GM12872 (cell line): ENCODE measurements at regions not wholly inside any gene's neighbourhood (a gene's known extent, or its start where the extent isn't known, plus 50 kb on each side); places are given as distances from the start of the nearest gene placed in this dataset.

Experiments
- TF ChIP-seq, protein P1 (sequence below): IDR thresholded peaks from 3 replicates; pipeline ENCODE4 v1.5.1; 2011; ENCODE audit warnings: low read depth, mild to moderate bottlenecking, low read length, moderate library complexity; ENCODE audit not compliant: insufficient read depth

DNA sequence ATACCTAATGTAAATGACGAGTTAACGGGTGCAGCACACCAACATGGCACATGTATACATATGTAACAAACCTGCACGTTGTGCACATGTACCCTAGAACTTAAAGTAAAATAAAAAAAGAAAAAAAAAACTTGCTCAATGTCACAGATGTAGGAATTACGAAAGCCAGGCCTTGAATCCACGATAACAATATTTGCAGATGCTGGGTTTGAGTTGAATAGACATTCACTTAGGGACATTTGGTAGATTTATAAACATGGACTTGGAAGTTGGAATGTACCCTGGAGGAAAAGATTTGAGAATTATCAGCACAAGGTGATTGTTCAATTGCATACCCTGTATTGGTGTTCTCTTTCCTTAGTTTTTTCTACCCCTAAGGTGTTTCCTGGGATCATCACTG lies 260.2 kb upstream of the PEX5L start:
- TF ChIP-seq, protein P1, sequence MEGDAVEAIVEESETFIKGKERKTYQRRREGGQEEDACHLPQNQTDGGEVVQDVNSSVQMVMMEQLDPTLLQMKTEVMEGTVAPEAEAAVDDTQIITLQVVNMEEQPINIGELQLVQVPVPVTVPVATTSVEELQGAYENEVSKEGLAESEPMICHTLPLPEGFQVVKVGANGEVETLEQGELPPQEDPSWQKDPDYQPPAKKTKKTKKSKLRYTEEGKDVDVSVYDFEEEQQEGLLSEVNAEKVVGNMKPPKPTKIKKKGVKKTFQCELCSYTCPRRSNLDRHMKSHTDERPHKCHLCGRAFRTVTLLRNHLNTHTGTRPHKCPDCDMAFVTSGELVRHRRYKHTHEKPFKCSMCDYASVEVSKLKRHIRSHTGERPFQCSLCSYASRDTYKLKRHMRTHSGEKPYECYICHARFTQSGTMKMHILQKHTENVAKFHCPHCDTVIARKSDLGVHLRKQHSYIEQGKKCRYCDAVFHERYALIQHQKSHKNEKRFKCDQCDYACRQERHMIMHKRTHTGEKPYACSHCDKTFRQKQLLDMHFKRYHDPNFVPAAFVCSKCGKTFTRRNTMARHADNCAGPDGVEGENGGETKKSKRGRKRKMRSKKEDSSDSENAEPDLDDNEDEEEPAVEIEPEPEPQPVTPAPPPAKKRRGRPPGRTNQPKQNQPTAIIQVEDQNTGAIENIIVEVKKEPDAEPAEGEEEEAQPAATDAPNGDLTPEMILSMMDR, result no peak

DNA sequence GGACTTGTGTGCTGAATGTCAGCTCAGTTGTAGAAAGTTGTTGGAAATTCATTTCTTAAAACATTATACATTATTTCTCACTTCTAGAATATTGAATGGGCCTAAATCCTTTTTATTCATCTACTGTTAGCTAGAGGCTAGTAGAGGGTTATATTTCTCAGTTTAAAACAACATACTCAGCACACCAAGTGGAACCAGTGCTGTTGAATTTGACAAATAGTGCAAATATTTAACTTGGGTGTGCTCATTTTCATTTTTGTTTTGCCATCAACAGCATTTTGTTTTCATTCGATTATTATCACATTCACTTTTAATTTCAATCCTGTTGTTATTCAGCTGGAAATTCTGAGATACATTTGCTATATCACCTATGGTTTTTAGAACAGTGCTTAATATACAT lies 269.4 kb upstream of the PEX5L start:
- TF ChIP-seq, protein P1, result no peak

- TF ChIP-seq, protein P1, result no peak
Observed at GRCh38 chr3:180306691-180307090, 270.0 kb upstream of the PEX5L start.

- TF ChIP-seq, protein P1, result no peak
Observed at GRCh38 chr3:180311242-180311641, 274.5 kb upstream of the PEX5L start.

DNA sequence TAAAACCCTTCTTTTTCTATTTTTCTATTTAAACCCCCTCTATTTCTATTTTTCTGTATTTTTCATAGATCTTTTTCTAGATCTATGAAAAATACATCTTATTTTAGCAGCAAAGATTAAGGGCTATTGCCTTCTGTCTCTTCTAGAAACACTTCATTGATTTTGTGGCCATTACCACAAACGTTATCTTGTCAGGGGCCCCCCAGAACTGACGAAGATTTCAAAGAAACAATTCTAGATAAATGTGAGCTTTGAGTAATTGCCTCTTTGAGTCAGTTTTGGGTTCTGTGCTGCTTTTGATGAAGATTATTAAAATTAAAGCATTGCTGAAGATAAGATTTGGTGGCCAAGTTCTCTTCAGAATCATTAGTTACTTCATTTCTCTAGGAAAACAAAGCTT lies 279.6 kb upstream of the PEX5L start:
- TF ChIP-seq, protein P1, result no peak

DNA sequence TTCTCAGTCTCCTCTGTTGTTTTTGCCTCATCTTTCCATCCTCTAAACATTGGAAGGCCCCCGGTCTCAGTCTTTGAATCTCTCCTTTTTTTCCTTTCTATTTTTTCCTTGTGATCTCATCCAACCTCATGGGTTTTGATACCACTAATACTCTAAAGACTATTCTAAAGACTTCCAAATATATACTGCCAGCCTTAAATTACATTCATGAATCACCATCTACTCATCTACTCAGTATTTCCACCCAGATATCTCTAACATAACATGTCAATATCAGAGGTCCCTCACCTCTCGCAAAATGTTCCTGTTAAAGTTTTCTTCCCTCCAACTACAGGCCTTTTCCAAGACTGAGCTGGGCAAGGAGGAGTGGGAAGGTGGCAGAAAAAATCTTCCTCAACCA lies 282.5 kb upstream of the TTC14 start:
- TF ChIP-seq, protein P1, result no peak

DNA sequence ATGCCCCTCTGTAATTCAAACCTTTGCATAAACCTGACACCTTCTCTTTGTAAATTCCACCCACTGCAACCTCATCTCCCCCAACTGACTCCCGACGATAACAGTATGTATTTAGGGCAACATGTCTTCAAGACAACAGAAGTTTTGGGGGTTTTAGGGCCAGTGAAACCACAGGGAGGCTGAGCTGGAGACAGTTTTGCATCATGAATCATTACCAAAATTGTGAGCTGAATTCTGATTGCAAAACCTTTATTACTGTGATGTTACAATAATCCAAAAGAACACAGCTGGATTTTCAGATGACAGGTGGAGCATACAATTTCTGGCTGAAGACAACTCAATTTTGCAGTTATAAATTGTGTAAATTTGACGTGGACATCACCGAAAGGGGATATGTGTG lies 281.3 kb upstream of the TTC14 start:
- TF ChIP-seq, protein P1, result no peak

- TF ChIP-seq, protein P1, result no peak
Observed at GRCh38 chr3:180321534-180321933, 280.4 kb upstream of the TTC14 start.
